IPS-18a (cell line): ENCODE measurements at regions not wholly inside any gene's neighbourhood (a gene's known extent, or its start where the extent isn't known, plus 50 kb on each side); places are given as distances from the start of the nearest gene placed in this dataset.

Experiments
- H3K27ac ChIP-seq: one replicate; pipeline ENCODE4 v1.5.1; 2013; ENCODE audit warnings: low read length
- H3K27me3 ChIP-seq: one replicate; pipeline ENCODE4 v1.6.1; 2013; ENCODE audit warnings: mild to moderate bottlenecking, low read length; ENCODE audit not compliant: control insufficient read depth, insufficient read depth
- H3K36me3 ChIP-seq: one replicate; pipeline ENCODE4 v1.6.1; 2013; ENCODE audit warnings: low read depth, low read length; ENCODE audit not compliant: control insufficient read depth
- H3K4me1 ChIP-seq: one replicate; pipeline ENCODE4 v1.6.1; 2013; ENCODE audit warnings: low read depth, low read length; ENCODE audit not compliant: control insufficient read depth
- H3K4me3 ChIP-seq: one replicate; pipeline ENCODE4 v1.5.1; 2013; ENCODE audit warnings: low read length
- H3K9ac ChIP-seq: one replicate; pipeline ENCODE4 v1.6.1; 2013; ENCODE audit warnings: mild to moderate bottlenecking, low read length, moderate library complexity
- H3K9me3 ChIP-seq: one replicate; pipeline ENCODE4 v1.6.1; 2013; ENCODE audit warnings: low read depth, low read length; ENCODE audit not compliant: control insufficient read depth

DNA sequence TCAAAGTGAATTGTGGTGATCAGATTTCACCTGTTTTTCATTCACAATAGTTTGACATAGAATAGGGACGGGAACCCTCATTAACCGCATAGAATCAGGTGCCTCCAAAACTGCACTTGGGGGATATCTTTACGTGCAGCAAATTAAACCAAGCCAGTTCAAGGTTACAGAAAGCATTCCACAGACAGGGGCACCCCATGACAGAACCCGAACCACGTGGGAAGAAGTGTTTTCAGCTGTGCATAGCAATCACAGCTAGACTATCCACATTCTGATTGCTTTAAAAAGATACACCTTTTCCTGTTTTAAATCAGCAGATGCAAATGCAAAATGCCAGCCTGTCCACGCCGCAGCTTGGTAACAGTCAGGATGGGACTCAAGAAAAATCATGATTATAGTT, 205.8 kb downstream of the ANAPC1 start:
- Histone ChIP-seq H3K27ac (no peak overlapping the region), H3K36me3 (no peaks in the 10 kb centered on the region), H3K9me3 (no peaks in the 10 kb centered on the region), H3K9ac (no peak overlapping the region), H3K4me1 (peaks cover 9% of the 10 kb centered on the region), H3K4me3 (no peak overlapping the region), H3K27me3 (no peaks in the 10 kb centered on the region)

DNA sequence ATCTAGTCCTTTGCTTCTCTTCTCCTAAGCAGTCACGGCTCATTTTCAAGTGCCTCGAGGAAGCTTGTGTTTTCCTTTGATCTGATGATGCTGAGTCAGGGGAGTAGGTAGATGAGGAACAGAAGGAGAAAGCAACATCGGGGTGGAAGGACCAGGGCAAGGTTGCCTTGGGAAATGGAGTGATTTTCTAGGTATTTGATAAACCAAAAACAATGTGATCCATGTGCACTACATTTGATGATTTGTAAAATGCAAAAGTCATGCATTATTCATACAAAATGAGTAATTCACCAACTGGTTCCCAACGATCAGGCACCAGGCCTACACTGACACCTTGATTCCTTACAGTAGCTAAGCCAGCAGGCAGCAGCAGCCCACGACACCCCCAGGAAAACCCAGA, 205.3 kb downstream of the ANAPC1 start:
- peaks cover 9% of the 10 kb centered on the region for H3K4me1 ChIP-seq
- H3K4me3 ChIP-seq: no peak overlapping the region
- H3K36me3 ChIP-seq: no peaks in the 10 kb centered on the region
- no peak overlapping the region for H3K9ac ChIP-seq
- H3K9me3 ChIP-seq: no peaks in the 10 kb centered on the region
- no peaks in the 10 kb centered on the region for H3K27me3 ChIP-seq
- H3K27ac ChIP-seq: no peak overlapping the region

DNA sequence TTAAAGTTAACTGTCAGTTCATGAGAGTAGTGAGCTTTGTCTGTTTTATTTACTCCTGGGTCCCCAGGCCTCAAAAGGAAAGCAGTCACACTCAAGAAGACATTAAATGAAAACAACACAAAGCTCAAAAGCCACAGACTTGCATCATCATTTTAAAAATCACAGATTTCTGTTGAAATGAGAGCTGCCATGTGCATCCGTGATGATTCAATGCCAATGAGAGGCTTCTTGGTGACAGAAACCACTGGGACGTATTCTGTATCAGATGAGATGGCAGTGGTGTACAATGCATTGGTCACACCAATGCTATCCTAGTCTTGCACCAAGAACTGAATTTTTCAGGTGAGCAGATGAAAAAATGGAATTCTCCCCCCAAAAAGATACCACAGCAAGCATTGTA, 204.8 kb downstream of the ANAPC1 start:
- no peak overlapping the region for H3K27ac ChIP-seq

DNA sequence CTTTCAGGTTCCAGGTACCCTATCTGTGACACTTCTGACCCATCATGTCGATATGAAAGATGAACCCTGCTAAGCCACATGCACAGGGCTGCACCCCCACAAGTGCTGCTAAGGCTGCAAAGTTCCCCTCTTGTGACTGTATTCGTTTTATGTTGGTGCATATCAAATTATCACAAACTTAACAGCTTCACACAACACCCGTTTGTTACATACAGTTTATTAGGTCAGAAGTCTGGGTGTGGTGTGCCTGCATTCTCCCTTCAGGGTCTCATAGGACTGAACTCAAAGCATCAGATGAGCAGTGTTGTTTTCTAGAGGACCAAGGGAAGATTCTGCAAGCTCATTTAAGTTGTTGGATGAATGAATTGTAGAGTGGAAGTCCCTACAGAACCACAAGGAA, 199.4 kb downstream of the ANAPC1 start:
- Histone ChIP-seq H3K9ac (no peak overlapping the region), H3K4me3 (no peak overlapping the region), H3K4me1 (no peaks in the 10 kb centered on the region), H3K9me3 (no peaks in the 10 kb centered on the region), H3K36me3 (no peaks in the 10 kb centered on the region), H3K27ac (no peak overlapping the region), H3K27me3 (no peaks in the 10 kb centered on the region)

More for the DNA sequence above, 204.8 kb downstream of the ANAPC1 start:
- Histone ChIP-seq H3K9ac (no peak overlapping the region), H3K36me3 (no peaks in the 10 kb centered on the region), H3K4me1 (peaks cover 9% of the 10 kb centered on the region), H3K4me3 (no peak overlapping the region), H3K9me3 (no peaks in the 10 kb centered on the region), H3K27me3 (no peaks in the 10 kb centered on the region)

DNA sequence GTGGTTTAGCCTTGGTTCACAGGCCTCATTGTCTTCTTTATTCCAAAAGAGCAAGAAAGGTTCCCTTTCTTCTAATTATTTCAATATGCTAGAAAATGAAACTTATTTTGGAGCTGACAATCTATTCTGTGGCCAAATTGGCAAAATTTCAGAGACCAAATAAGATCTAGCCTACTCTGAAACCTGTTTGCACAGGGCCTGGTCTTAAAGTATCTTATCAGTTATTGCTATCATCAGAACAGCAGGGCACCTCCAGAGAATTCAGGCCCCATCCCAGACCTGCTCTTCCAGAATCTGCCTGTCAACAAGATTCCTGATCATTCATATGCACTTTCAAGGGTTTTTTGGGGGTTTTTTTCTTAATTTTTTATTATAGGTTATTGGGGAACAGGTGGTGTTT, 198.7 kb downstream of the ANAPC1 start:
- H3K36me3 ChIP-seq: no peaks in the 10 kb centered on the region
- H3K27me3 ChIP-seq: no peaks in the 10 kb centered on the region
- no peaks in the 10 kb centered on the region for H3K4me1 ChIP-seq
- no peaks in the 10 kb centered on the region for H3K9me3 ChIP-seq
- H3K27ac ChIP-seq: no peak overlapping the region
- no peak overlapping the region for H3K4me3 ChIP-seq
- no peak overlapping the region for H3K9ac ChIP-seq

DNA sequence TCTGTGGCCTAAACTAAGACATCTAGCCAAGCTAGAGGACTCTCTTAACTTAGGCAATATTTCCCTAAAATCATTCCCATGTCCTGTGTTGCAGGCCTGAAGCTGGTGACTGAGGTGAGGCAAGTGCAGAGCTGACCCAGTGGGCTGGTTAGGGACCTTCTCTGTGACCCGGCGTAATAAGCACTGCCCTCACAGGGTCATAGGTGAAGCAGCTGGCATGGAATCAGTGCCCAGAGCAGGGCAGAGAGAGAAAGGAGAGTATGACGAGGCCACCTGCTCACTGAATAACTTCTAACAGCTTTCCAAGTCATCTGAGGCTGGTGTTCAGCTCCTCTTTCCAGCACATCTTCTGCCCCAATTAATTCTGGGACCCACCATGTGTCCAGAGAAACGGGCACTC, 197.0 kb downstream of the ANAPC1 start:
- no peaks in the 10 kb centered on the region for H3K27me3 ChIP-seq
- no peaks in the 10 kb centered on the region for H3K9me3 ChIP-seq
- no peaks in the 10 kb centered on the region for H3K4me1 ChIP-seq
- H3K27ac ChIP-seq: no peak overlapping the region
- H3K9ac ChIP-seq: no peak overlapping the region
- no peak overlapping the region for H3K4me3 ChIP-seq
- no peaks in the 10 kb centered on the region for H3K36me3 ChIP-seq

DNA sequence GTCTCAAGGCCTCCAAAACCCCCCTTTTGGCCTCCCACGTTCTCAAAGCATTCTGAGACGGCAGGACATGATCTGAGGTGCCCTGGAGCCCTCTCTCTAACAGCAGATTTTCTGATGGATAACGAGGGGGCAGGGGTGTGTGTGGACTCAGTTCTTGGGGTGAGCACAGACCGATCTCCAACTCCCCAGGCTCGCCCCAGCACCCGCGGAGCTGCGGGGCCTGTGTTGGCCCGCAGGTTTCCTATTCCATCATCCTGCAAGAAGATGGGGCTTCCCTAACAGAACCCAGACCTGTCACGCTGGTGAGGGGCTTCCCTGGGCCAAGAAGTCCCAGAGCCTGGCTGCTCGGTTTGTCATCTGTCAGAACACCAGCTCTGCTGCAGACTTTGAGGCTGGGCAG, 196.1 kb downstream of the ANAPC1 start:
- no peak overlapping the region for H3K9ac ChIP-seq
- no peaks in the 10 kb centered on the region for H3K36me3 ChIP-seq
- H3K9me3 ChIP-seq: no peaks in the 10 kb centered on the region
- H3K27me3 ChIP-seq: no peaks in the 10 kb centered on the region
- no peaks in the 10 kb centered on the region for H3K4me1 ChIP-seq
- H3K27ac ChIP-seq: no peak overlapping the region
- H3K4me3 ChIP-seq: no peak overlapping the region

DNA sequence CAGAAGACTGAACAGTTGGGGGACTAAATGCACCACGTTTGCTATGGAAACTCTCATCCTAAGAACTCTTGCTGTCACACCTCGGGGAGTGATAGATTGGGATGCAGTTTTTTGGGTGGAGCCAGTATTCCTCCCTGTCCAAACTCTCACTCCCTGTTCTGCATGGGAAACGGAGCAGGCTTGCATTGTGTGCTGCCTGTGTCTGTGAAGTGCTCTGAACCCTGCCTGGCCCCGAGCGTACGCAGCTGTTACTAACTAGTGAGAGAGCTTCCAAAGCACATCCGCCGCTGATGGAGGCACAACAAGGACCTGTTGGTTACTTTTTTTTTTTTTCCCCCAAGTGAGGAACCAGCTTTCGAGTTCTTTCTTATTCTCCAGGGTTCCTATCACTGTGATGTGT, 195.5 kb downstream of the ANAPC1 start:
- Histone ChIP-seq H3K4me3 (no peak overlapping the region), H3K4me1 (no peaks in the 10 kb centered on the region), H3K9me3 (no peaks in the 10 kb centered on the region), H3K27ac (no peak overlapping the region), H3K36me3 (no peaks in the 10 kb centered on the region), H3K9ac (no peak overlapping the region), H3K27me3 (no peaks in the 10 kb centered on the region)

DNA sequence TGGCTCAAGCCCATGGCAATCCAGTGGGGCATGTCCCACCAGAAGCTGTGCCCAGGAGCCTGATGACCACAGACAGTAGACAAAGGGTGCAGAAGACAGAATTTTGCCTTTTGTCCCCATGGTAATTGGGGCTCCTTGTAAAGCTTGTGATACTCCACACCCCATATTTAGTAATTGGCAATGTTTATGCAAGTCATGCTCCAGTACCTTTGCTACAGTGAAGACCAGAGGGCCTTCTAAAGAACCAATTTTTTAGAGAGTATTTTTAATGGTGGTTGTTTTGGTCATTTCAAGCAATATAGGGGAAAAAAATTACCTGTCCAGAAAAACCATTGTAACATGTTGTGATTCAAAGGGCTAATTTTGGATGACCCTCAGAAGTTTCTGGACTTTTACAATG, 194.8 kb downstream of the ANAPC1 start:
- Histone ChIP-seq H3K9me3 (no peaks in the 10 kb centered on the region), H3K4me1 (no peaks in the 10 kb centered on the region), H3K27ac (no peak overlapping the region), H3K27me3 (no peaks in the 10 kb centered on the region), H3K9ac (no peak overlapping the region), H3K4me3 (no peak overlapping the region), H3K36me3 (no peaks in the 10 kb centered on the region)

DNA sequence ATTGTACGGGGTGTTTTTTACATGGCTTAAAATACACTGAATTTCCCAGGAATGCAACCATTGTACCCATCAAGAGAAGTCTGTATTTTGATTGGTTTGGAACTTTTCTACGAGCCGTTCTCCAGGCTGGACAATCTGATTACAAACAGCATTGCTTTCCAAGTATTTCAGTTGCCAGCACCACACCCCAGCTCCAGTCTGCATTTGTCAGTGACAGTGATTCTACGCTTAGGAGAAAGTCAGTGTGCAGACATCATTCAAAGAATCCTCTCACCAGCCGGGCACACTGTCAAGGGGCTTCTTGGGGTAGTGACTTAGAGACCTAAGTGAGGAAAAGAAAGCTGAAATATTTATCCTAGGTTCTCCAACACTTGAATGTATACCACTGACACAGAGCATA, 194.1 kb downstream of the ANAPC1 start:
- H3K4me1 ChIP-seq: no peaks in the 10 kb centered on the region
- no peak overlapping the region for H3K9ac ChIP-seq
- H3K36me3 ChIP-seq: no peaks in the 10 kb centered on the region
- no peak overlapping the region for H3K27ac ChIP-seq
- H3K9me3 ChIP-seq: no peaks in the 10 kb centered on the region
- no peaks in the 10 kb centered on the region for H3K27me3 ChIP-seq
- H3K4me3 ChIP-seq: no peak overlapping the region

DNA sequence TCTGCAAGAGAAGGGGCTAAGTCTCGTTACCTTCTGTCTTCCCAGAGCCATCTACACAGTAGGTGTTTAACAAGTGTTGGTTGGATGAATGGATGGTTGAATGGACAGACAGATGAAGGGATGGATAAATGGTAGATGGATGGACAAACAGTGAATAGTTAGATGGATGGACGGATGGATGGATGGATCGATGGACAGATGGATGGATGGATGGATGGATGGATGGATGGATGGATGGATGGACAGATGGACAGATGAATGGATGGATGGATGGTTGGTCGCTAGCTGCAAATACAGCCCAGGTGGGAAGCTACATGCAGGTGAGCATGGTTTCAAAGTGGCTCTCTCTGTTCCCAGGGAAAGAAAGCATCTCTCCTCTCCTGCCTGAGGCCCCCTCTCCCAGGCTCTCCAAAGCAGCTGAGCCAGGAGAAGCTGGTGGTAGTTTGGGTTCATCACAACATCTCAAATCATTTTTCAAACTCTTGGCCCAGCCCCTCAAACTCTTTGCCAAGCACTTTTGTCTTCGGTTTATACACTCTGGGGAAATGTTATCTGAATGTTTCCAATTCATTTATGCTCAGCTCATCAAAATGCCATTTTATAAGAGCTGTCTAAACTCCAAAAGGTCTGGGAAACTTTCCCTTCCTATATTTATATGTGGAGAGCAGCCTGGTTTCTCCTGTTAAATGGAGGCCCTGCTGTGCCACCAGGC, 192.7 kb downstream of the ANAPC1 start:
- Histone ChIP-seq H3K27me3 (no peaks in the 10 kb centered on the region), H3K9ac (no peak overlapping the region), H3K9me3 (no peaks in the 10 kb centered on the region), H3K4me1 (no peaks in the 10 kb centered on the region), H3K27ac (no peak overlapping the region), H3K4me3 (no peak overlapping the region), H3K36me3 (no peaks in the 10 kb centered on the region)

DNA sequence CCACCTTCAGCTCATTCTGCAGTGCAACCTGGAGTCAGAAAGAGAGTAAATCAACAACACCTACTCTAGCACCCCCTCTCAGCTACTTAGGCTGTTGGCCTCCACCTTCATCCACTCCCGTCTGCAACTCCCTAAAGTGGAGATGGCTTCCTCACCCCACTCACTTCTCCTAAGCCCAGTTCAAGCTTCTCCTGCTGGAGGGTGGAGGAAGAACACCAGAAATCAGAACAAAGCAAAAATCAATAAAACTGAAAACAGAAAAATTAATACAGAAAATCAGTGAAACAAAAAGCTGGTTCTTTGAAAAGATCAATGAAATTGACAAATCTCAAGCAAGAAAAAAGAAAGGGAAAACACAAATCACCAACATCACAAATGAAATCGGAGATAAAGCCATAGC, 191.7 kb downstream of the ANAPC1 start:
- Histone ChIP-seq H3K27me3 (no peaks in the 10 kb centered on the region), H3K36me3 (no peaks in the 10 kb centered on the region), H3K4me1 (no peaks in the 10 kb centered on the region), H3K9ac (no peak overlapping the region), H3K4me3 (no peak overlapping the region), H3K9me3 (no peaks in the 10 kb centered on the region), H3K27ac (no peak overlapping the region)
